HG03103 (cell line): ENCODE measurements at regions not wholly inside any gene's neighbourhood (a gene's known extent, or its start where the extent isn't known, plus 50 kb on each side); places are given as distances from the start of the nearest gene placed in this dataset.
A peak's percentile ranks its signal among the peaks of the same experiment; 100 is the strongest.
"Not testable (repeated sequence)": the region's sequence is repeated elsewhere in the genome, so short reads cannot be mapped to it uniquely, and the experiment has no call there.

Experiments
- ATAC-seq: cut with Tn5 transposase; IDR thresholded peaks from one replicate; pipeline ENCODE4 v1.9.1; 2021; ENCODE audit warnings: low read depth; ENCODE audit not compliant: unreplicated experiment

DNA sequence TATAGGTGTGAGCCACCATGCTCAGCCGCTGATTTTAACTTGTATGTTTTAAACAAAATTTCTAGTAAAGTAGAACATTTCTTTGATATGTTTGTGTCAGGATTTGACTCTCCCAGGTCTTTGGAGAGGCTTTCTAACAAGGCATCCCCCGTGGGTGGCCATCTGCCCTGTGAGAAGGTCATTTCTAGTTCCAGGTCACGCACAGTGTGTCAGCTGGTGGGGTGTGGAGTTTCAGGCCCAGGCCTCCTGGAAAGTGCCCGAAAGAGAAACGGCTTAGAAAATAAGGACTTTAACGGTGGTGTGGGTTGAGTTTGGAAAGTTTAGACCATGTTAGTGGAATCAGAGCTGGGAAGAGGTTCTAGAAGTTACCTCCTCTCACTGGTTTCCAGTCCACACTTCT, 61.0 kb downstream of the SPDYE17 start:
- ATAC-seq = not testable (repeated sequence)

DNA sequence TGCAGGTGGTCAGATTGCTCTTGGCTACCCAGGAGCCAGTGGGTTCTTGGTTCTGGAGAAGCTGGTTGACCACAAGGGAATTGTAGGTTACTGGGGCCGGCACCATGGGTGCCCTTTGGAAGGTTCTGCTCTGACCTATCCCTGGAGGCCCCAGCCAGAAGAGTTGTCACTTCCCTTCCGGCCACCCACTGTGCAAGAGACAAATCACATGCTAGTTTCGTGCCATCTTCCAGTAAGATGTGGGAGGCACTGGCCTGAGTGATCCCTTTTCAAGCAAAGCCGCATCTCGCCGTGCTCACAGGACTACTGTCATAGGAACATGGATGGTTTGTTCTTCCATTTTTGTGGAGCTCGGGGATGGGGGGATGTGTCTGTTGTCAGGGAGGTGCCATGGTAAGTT, 62.3 kb downstream of the SPDYE17 start:
- not testable (repeated sequence) for ATAC-seq

- not testable (repeated sequence) for ATAC-seq
Observed at GRCh38 chr7:76965731-76966548, 66.2 kb downstream of the SPDYE17 start.

- not testable (repeated sequence) for ATAC-seq
Observed at GRCh38 chr7:76964050-76964449, 68.1 kb downstream of the SPDYE17 start.

DNA sequence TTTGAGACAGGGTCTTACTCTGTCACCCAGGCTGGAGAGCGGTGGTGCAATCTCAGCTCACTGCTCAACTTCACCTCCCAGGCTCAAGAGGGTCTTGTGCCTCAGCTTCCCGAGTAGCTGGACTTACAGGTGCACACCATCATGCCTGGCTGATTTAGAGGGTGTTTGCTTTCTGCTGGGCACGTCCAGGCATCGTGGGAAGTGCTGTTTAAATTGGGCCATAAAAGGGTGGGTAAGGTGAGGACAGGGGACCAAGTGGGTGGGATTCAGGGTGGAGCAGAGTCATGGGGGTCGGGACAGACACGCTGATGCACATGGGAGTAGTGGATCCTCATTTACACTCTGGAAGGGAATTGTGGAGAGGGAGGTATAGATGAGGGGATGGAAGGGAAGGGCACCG, 69.1 kb downstream of the SPDYE17 start:
- ATAC-seq = not testable (repeated sequence)

DNA sequence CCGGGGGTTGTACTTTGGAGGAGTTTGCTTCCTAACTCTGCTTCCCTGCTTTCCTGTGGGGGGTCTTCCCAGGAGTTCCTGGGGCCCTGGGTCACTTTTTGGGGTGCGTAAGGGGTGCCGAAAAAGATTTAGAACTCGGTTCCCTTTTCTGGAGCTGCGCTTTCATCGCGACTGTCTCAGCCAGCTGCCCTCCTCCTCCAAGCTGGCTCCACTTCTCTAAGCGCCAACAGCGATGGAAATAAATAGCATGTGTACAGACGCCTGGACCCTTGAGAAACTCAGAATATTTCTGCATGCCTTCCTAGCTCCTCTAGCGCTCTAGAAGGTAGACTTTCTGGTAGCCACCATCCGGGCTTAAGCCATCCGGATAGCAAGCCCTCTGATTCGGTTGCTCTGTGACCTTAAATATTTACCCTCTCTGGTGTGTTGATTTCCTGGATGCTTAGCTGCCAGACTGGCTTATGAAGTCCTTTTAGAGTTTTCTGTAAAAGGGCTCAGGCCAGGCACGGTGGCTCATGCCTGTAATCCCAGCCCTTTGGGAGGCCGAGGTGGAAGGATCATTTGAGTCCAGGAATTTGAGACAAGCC, 71.7 kb downstream of the SPDYE17 start:
- ATAC-seq = not testable (repeated sequence)

GRCh38 chr7:76959573-76960399, 72.4 kb downstream of the SPDYE17 start:
- ATAC-seq = peak; percentile 94

- not testable (repeated sequence) for ATAC-seq
Observed at GRCh38 chr7:76956531-76956930, 75.6 kb downstream of the SPDYE17 start.

DNA sequence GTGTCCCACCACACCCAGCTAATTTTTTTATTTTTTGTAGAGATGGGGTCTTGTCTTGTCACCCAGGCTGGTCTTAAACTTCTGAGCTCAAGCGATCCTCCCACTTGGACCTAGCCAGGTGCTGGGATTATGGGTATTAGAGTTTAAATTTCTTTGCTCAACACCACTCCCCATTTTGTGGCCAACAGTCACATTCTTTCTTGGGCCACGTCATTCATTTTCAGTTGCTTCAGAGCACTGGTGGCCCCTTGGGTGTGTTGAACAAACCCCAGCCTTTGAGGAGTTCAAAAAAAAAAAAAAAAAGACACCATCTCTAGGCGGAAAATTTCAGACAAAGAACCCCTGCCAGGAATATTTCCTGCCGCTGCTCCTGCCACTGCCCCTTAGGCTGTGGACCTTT, 77.0 kb downstream of the SPDYE17 start:
- ATAC-seq = not testable (repeated sequence)

DNA sequence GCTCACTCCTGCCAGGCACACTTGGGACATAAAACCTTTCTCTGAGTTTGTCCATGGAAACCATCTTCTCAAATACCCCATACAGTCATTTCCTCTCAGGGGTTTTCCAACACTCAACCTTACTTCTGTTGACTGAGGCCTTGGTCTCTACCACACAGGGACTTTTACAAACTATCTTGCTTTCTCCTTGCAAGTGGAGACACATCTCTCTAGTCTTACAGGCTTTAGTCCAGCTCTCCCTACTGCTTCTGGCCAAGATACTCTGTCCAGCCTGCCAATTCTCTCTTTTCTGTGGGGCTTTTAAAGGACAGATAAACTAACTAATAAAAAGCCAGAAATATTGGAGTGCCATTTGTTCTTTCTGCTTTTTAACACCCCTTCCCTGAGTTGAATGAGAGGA, 87.6 kb downstream of the SPDYE17 start:
- not testable (repeated sequence) for ATAC-seq

- ATAC-seq = not testable (repeated sequence)
Observed at GRCh38 chr7:76941809-76942765, 90.1 kb downstream of the SPDYE17 start.

- ATAC-seq = not testable (repeated sequence)
Observed at GRCh38 chr7:76937781-76938180, 94.4 kb downstream of the SPDYE17 start.

GRCh38 chr7:76937330-76937729, 94.8 kb downstream of the SPDYE17 start:
- ATAC-seq = not testable (repeated sequence)

GRCh38 chr7:76936346-76936745, 95.8 kb downstream of the SPDYE17 start:
- ATAC-seq = not testable (repeated sequence)

GRCh38 chr7:76934711-76935110, 97.5 kb downstream of the SPDYE17 start:
- not testable (repeated sequence) for ATAC-seq

DNA sequence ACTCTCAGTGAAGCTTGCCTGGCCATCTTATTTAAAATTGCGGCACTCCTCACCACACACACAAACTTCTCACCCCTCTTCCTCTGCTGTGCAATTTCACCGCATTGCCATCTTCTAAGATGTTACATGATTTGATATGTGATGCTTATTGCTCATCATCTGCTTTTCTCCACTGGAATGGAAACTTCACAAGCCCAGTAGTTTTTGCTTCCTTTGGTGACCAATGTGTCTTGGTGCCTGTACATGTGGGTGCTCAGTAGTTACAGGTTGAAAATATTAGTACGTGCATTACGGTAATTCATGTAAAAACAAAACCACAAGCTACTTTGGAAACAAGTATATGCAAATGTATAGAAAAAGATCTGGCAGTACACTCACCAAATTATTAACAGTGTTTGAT, 99.2 kb downstream of the SPDYE17 start:
- ATAC-seq = not testable (repeated sequence)

DNA sequence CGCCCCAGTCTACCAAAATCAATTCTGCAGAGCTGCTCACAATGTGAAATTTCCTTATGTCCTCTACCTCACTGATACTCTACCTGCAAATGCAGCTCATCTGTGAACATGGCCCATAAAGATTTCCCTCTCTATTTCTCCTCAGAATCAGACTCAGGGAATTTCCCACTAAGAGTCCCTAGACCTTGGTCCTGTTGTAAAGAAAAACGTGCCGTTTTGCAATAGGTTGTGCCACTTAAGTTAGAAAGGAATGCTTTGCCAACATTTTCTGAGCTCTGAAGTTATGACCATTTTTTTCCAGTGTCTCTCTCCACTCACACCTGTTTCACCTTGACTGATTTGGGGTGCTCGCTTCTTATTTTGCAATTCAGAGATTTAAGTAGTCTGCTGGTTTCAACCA, 100.7 kb downstream of the SPDYE17 start:
- not testable (repeated sequence) for ATAC-seq

DNA sequence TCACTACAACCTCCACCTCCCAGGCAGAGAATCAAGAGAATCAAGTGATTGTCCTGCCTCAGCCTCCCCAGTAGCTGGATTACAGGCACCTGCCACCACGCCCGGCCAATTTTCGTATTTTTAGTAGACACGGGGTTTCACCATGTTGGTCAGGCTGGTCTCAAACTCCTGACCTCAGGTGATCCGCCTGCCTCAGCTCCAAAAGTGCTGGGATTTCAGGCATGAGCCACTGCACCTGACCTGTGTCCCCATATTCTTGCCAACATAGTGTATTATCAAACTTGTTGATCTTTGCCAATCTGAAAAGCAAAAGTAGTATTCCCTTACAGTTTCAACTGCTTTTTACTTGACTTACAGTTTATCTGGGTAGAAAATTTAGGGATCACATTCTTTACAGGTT, 101.7 kb downstream of the SPDYE17 start:
- not testable (repeated sequence) for ATAC-seq

DNA sequence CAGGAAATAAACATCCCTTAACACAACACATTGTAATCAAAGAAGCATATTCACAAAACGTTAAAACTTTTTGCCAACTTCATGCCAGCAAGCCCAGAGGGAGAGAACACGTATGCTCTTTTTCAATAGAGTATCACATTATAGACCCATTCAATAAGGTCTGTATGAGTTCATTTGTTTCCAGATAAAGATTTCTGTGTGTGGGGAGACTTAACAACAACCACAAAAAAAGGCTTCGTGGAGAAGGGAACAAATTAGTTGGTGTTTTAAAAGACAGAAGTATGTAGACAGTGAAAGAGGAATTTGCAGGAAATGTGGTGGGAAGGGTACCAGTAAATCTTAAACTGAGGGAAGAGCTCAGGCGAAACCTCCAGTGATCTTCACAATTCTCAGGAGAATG, 103.4 kb downstream of the SPDYE17 start:
- not testable (repeated sequence) for ATAC-seq
